H9 (cell line): ENCODE measurements at regions not wholly inside any gene's neighbourhood (a gene's known extent, or its start where the extent isn't known, plus 50 kb on each side); places are given as distances from the start of the nearest gene placed in this dataset.

Experiments
- DNase-seq: peaks from one replicate; pipeline ENCODE4 v3.0.0-alpha.2; 2017
- H2AFZ ChIP-seq: one replicate; pipeline ENCODE4 v1.6.1; 2013; ENCODE audit warnings: mild to moderate bottlenecking, low read length, control low read depth, moderate library complexity
- H2AK5ac ChIP-seq: 2 replicates; pipeline ENCODE4 v1.6.1; 2013; ENCODE audit warnings: low read length, control low read depth, mixed read lengths; ENCODE audit not compliant: insufficient read length
- H2BK120ac ChIP-seq: one replicate; pipeline ENCODE4 v1.6.1; 2013; ENCODE audit warnings: low read depth, mild to moderate bottlenecking, low read length, control low read depth, inconsistent platforms; ENCODE audit not compliant: poor library complexity, severe bottlenecking
- H2BK12ac ChIP-seq: 2 replicates; pipeline ENCODE4 v1.6.1; 2013; ENCODE audit warnings: low read length, control low read depth, mixed read lengths, low read depth; ENCODE audit not compliant: insufficient read length
- H2BK15ac ChIP-seq: 2 replicates; pipeline ENCODE4 v1.6.1; 2013; ENCODE audit warnings: low read depth, low read length, control low read depth
- H2BK20ac ChIP-seq: one replicate; pipeline ENCODE4 v1.6.1; 2013; ENCODE audit warnings: low read depth, mild to moderate bottlenecking, low read length, control low read depth, inconsistent platforms; ENCODE audit not compliant: poor library complexity, severe bottlenecking
- H2BK5ac ChIP-seq: 2 replicates; pipeline ENCODE4 v1.6.1; 2013; ENCODE audit warnings: low read length, control low read depth, mixed read lengths; ENCODE audit not compliant: insufficient read length
- H3K14ac ChIP-seq: 2 replicates; pipeline ENCODE4 v1.6.1; 2013; ENCODE audit warnings: low read length, control low read depth; ENCODE audit not compliant: insufficient read depth
- H3K18ac ChIP-seq: 2 replicates; pipeline ENCODE4 v1.6.1; 2013; ENCODE audit warnings: low read depth, mild to moderate bottlenecking, mixed read lengths, low read length, control low read depth; ENCODE audit not compliant: insufficient read length
- H3K23ac ChIP-seq: 2 replicates; pipeline ENCODE4 v1.6.1; 2013; ENCODE audit warnings: low read length, control low read depth, mixed read lengths, low read depth; ENCODE audit not compliant: insufficient read length
- H3K23me2 ChIP-seq: 2 replicates; pipeline ENCODE4 v1.6.1; 2013; ENCODE audit warnings: low read depth, mild to moderate bottlenecking, mixed read lengths, low read length, control low read depth; ENCODE audit not compliant: insufficient read length, poor library complexity, severe bottlenecking
- H3K27ac ChIP-seq: 2 replicates; pipeline ENCODE4 v1.5.1; 2013; ENCODE audit warnings: low read length, control low read depth, mixed read lengths, low read depth; ENCODE audit not compliant: insufficient read length
- H3K27me3 ChIP-seq: 2 replicates; pipeline ENCODE4 v1.6.1; 2013; ENCODE audit warnings: low read length, control low read depth, inconsistent platforms; ENCODE audit not compliant: insufficient read depth
- H3K4ac ChIP-seq: 2 replicates; pipeline ENCODE4 v1.6.1; 2013; ENCODE audit warnings: low read depth, mild to moderate bottlenecking, control low read depth, inconsistent platforms, low read length, moderate library complexity
- H3K4me1 ChIP-seq: 2 replicates; pipeline ENCODE4 v1.6.1; 2013; ENCODE audit warnings: low read length, control low read depth, inconsistent platforms; ENCODE audit not compliant: insufficient read depth
- H3K4me2 ChIP-seq: 2 replicates; pipeline ENCODE4 v1.6.1; 2013; ENCODE audit warnings: low read length, control low read depth, mixed read lengths; ENCODE audit not compliant: insufficient read length, insufficient read depth
- H3K56ac ChIP-seq: 2 replicates; pipeline ENCODE4 v1.6.1; 2013; ENCODE audit warnings: low read depth, mild to moderate bottlenecking, mixed read lengths, low read length, control low read depth; ENCODE audit not compliant: insufficient read length
- H3K79me1 ChIP-seq: 2 replicates; pipeline ENCODE4 v1.6.1; 2013; ENCODE audit warnings: low read depth, mild to moderate bottlenecking, moderate library complexity, low read length, control low read depth, inconsistent platforms; ENCODE audit not compliant: insufficient read depth, poor library complexity, severe bottlenecking
- H3K79me2 ChIP-seq: 2 replicates; pipeline ENCODE4 v1.6.1; 2013; ENCODE audit warnings: low read length, control low read depth, inconsistent platforms; ENCODE audit not compliant: insufficient read depth
- H3K9ac ChIP-seq: 2 replicates; pipeline ENCODE4 v1.6.1; 2013; ENCODE audit warnings: low read length, control low read depth, mixed read lengths; ENCODE audit not compliant: insufficient read length; ENCODE audit errors: extremely low read depth
- H3K9me3 ChIP-seq: one replicate; pipeline ENCODE4 v1.6.1; 2013; ENCODE audit warnings: low read depth, low read length, inconsistent platforms; ENCODE audit not compliant: control insufficient read depth
- H3T11ph ChIP-seq: one replicate; pipeline ENCODE4 v1.6.1; 2013; ENCODE audit warnings: mild to moderate bottlenecking, low read length, control low read depth, inconsistent platforms
- H4K20me1 ChIP-seq: one replicate; pipeline ENCODE4 v1.6.1; 2013; ENCODE audit not compliant: control insufficient read depth, insufficient read length, insufficient read depth
- H4K5ac ChIP-seq: 2 replicates; pipeline ENCODE4 v1.6.1; 2013; ENCODE audit warnings: low read depth, mild to moderate bottlenecking, mixed read lengths, low read length, control low read depth; ENCODE audit not compliant: insufficient read length
- H4K8ac ChIP-seq: replicated peaks from 2 replicates; pipeline ENCODE4 v1.6.1; 2013; ENCODE audit warnings: low read length, control low read depth, mixed read lengths, low read depth; ENCODE audit not compliant: insufficient read length
- H4K91ac ChIP-seq: 2 replicates; pipeline ENCODE4 v1.6.1; 2013; ENCODE audit warnings: low read depth, mild to moderate bottlenecking, moderate library complexity, mixed read lengths, low read length, control low read depth; ENCODE audit not compliant: insufficient read length
- H3K27ac Mint-ChIP-seq, 3 experiments: 2 replicates in 2 of 3; 3 replicates in 1 of 3; pipeline ENCODE4 v1.8.0; 2020 to 2021; ENCODE audit warnings: mixed read lengths in 3 of 3, mild to moderate bottlenecking in 1 of 3, moderate library complexity in 1 of 3
- H3K27me3 Mint-ChIP-seq: 2 replicates; pipeline ENCODE4 v1.8.0; 2021; ENCODE audit warnings: low read depth, mild to moderate bottlenecking, moderate library complexity, mixed read lengths
- H3K36me3 Mint-ChIP-seq, 3 experiments: 2 replicates in 2 of 3; 3 replicates in 1 of 3; pipeline ENCODE4 v1.8.0; 2020 to 2021; ENCODE audit warnings: low read depth in 3 of 3, mixed read lengths in 3 of 3; ENCODE audit not compliant: insufficient read depth in 1 of 3
- H3K4me1 Mint-ChIP-seq, 2 experiments: 2 replicates each; pipeline ENCODE4 v1.8.0; 2020; ENCODE audit warnings: mixed read lengths in 2 of 2
- H3K4me3 Mint-ChIP-seq, 2 experiments: 2 replicates in 1 of 2; 3 replicates in 1 of 2; pipeline ENCODE4 v1.8.0; 2020 to 2021; ENCODE audit warnings: mild to moderate bottlenecking in 2 of 2, mixed read lengths in 2 of 2, moderate library complexity in 1 of 2
- H3K9me3 Mint-ChIP-seq, 2 experiments: 2 replicates in 1 of 2; 3 replicates in 1 of 2; pipeline ENCODE4 v1.8.0; 2020; ENCODE audit warnings: mild to moderate bottlenecking in 2 of 2, mixed read lengths in 2 of 2, moderate library complexity in 1 of 2
- TF ChIP-seq, protein P1 (sequence below): fragments of 200-600 bp; sonication (generic); conservative IDR thresholded peaks from 3 replicates; pipeline ENCODE4 v1.8.0; 2021; ENCODE audit warnings: antibody characterized with exemption, mild to moderate bottlenecking

DNA sequence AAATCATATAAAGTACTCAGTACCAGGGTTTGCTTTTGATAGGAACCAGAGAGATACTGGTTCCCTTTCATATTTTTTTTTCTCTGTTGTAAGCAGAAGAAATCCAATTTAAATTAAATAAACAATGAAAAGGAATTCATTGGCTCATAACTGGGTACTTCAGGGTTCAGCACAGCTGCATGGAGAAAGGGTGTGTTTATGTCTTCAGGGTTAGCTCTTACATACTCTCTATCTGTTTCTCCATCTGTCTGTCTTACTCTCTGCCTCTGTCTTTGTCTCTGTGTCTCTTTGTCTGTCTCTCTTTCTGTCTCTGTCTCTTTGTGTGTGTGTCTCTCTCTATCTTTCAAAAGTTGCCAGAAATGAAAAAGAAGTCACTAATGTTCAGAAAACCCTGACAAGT, 345.9 kb downstream of the MSX2 start:
- H3K79me2 ChIP-seq, result no peaks in the 10 kb centered on the region
- H3K4ac ChIP-seq, result no peak overlapping the region
- no peak overlapping the region for H2BK12ac ChIP-seq
- no peak overlapping the region for H4K5ac ChIP-seq
- H3K14ac ChIP-seq, result no peak overlapping the region
- H3K27me3 ChIP-seq, result no peaks in the 10 kb centered on the region
- no peak overlapping the region for H3K9ac ChIP-seq
- no peak overlapping the region for H4K8ac ChIP-seq
- Mint-ChIP-seq H3K9me3 (peaks cover 9 to 11% of the 10 kb centered on the region in 2 experiments), H3K36me3 (peaks cover 5 to 9% (median 7%) of the 10 kb centered on the region in 3 experiments; a peak in 5 of 7 replicates), H3K4me1 (no peaks in the 10 kb centered on the region), H3K27me3 (peaks cover 1% of the 10 kb centered on the region; the same call in 1 of the 2 replicates), H3K27ac (no peak overlapping the region), H3K4me3 (no peak overlapping the region)
- H3T11ph ChIP-seq, result no peak overlapping the region
- TF ChIP-seq, protein P1, sequence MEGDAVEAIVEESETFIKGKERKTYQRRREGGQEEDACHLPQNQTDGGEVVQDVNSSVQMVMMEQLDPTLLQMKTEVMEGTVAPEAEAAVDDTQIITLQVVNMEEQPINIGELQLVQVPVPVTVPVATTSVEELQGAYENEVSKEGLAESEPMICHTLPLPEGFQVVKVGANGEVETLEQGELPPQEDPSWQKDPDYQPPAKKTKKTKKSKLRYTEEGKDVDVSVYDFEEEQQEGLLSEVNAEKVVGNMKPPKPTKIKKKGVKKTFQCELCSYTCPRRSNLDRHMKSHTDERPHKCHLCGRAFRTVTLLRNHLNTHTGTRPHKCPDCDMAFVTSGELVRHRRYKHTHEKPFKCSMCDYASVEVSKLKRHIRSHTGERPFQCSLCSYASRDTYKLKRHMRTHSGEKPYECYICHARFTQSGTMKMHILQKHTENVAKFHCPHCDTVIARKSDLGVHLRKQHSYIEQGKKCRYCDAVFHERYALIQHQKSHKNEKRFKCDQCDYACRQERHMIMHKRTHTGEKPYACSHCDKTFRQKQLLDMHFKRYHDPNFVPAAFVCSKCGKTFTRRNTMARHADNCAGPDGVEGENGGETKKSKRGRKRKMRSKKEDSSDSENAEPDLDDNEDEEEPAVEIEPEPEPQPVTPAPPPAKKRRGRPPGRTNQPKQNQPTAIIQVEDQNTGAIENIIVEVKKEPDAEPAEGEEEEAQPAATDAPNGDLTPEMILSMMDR, result no peak
- no peak overlapping the region for H3K4me2 ChIP-seq
- no peak overlapping the region for H2AFZ ChIP-seq
- no peak overlapping the region for H3K27ac ChIP-seq
- no peaks in the 10 kb centered on the region for H3K9me3 ChIP-seq
- no peak overlapping the region for H3K56ac ChIP-seq
- no peak overlapping the region for H2BK15ac ChIP-seq
- no peak overlapping the region for H3K18ac ChIP-seq
- no peak overlapping the region for H2AK5ac ChIP-seq
- H4K91ac ChIP-seq, result no peak overlapping the region
- no peak for DNase-seq
- H3K4me1 ChIP-seq, result no peaks in the 10 kb centered on the region
- H2BK5ac ChIP-seq, result no peak overlapping the region
- H3K79me1 ChIP-seq, result no peaks in the 10 kb centered on the region
- no peak overlapping the region for H2BK120ac ChIP-seq
- H3K23ac ChIP-seq, result no peak overlapping the region
- H4K20me1 ChIP-seq, result no peaks in the 10 kb centered on the region
- H2BK20ac ChIP-seq, result no peak overlapping the region
- H3K23me2 ChIP-seq, result no peaks in the 10 kb centered on the region
